ENCODE measurements at regions not wholly inside any gene's neighbourhood (a gene's known extent, or its start where the extent isn't known, plus 50 kb on each side); places are given as distances from the start of the nearest gene placed in this dataset.
"Not testable (repeated sequence)": the region's sequence is repeated elsewhere in the genome, so short reads cannot be mapped to it uniquely, and the experiment has no call there.

DNA sequence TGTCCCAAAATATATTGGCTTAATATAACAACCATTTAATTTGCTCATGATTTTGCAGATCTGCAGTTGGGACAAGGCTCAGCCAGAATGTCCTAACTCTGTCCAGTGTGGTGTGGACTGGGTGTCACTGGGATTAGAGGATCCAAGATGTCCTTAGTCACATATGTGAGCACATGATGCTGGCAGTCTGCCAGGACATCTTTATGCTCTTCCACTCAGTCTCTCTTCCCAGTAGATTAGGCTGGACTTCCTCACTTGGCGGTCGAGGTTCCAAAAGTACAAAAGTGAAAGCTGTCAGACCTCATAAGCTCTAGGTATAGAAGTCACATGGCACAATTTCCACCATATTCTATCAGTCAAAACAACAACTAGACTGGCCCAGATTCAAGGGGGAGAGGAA lies 167.9 kb upstream of the NTF3 start:
- no peak for DNase-seq (ENCODE audit: low spot score)

DNA sequence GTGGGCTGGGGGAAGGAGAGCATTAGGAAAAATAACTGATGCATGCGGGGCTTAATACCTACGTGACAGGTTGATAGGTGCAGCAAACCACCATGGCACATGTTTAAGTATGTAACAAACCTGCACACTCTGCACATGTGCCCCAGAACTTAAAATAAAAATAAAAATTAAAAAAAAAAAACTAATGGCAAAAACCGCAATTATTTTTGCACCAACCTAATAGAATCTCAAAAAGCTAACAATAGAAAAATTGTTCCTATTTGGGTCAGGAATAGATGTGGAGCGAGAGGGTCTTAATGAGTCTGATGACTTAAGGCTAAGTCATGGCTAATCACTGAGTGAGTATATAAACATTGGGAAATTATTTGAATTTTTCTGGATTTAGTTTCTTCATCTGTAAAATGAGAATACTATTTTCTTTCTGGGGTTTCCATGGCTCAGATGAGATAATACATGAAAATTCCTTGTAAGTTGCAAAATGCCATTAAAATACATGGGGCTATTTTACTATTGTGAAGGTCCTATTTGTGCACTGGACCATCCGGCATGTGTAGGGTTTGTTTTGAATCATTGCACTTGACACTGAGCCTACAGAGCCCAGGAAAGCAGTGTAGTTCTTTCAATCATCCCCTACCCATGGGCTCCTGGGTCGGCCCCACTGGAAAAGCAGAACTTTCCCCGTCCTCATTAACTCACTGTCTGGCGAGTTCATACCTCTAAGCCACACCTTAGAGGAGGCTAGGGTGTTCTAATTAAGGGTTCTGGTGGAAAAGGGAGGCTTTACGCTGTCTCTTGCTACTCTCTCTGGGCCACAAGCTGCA lies 164.1 kb upstream of the NTF3 start:
- DNase-seq (ENCODE audit: low spot score), result no peak

DNA sequence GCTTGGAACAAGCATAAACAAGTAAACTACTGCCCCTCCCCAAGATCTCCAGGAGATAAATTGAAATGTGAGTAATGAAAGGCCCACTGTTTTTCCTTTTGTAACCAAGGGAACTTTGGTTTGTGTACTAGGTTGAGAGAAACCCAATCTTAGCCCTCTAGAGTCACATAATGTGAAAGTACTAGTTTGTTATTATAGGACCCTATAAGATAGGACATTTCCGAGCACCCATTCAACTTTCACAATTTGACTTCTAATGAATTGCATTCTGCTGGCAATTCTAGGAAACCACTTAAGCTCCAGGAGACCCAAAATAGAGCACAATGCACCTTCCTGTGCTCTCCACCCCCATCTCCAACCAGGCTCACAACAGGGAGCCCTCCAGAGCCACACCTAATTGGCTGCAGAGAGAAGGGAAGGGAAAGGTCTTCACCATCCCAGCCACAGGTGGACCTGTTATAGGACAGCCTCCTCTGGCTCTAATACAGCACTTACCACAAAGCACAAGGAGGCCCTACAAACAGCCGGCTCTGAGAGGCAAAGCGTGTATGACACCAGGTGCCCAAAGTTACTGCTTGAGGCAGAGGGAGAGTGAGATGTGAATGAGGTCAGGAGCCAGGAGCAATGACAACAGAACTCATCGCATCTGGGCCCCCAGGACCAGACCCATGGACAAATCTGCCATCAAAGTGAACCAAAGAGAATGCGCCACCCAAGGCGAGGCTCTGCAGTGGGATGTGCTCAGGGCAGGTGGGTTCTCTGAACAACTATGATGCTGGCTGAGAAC lies 163.3 kb upstream of the NTF3 start:
- DNase-seq (ENCODE audit: low spot score), result no peak

DNA sequence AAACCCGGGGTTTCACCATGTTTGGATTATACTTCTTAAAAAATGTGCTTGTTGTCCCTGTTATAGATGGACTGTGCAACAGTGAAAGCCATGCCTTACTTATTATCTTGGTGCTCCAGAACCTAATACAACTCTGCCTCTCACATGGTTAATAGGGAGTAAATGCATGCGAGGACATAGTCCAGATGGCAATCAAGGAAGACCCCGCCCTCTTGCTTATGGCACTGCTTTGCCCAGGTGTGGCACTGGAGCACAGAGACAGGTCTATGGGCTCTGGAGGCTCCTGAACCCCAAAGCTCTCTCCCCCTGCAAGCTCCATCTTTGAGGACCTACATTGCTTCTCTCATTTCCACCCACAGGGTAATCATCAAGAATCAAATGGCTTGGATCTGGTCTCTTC lies 162.1 kb upstream of the NTF3 start:
- DNase-seq (ENCODE audit: low spot score), result no peak

DNA sequence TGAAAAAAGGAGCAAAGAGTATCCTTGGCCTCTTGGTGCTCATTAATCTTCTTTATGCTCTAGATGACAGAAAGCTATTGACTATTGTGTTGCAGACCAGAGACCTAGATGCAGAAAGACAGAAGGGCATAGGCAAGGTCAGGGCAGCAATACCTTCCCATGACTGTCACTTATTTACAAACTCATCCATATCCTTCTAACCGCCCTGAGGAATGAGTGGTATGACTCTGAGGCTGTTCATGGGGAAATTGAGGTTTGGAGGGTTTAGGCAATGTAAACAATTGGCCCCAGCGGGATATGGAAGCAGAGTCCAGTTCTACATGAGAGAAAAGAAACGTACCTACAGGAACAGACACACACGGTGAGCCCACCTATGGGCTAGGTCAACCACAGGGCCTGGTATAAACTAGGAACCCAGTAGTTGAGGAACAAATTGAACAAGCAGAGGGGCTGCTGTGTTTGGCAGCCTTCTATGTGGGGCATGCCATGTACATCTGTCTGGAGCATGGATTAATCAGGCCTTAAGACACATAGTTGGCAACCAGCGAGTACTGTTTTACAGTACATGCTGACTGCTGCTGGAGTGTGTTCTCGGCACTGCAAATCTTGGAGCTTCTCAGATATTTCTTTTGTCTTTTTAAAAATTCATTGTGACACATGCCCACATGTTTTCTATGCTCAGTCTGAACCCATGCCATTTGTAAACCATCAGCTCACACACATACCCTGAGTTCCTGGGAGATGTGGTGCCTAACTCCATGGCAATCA lies 159.7 kb upstream of the NTF3 start:
- DNase-seq (ENCODE audit: low spot score), result no peak

DNA sequence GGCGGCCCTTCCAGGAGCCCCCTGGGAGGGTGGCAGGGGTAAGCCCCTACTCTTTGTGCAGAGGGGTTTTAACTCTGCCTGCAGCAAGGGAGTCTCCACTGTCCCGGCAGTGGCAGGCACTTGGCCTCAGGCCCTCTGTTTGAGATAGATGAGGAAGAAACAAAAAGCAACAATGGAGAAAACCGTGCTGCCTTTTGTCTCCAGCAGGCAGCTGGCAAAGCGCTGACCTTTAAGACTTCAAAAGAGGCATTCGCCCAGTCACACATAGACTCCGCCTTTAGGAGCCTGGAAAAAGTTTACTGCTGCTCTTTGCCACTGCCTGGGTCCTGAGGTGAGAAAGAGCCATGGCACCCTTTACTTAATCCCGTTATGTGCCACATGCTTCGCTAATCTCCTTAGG lies 158.2 kb upstream of the NTF3 start:
- DNase-seq (ENCODE audit: low spot score), result no peak

DNA sequence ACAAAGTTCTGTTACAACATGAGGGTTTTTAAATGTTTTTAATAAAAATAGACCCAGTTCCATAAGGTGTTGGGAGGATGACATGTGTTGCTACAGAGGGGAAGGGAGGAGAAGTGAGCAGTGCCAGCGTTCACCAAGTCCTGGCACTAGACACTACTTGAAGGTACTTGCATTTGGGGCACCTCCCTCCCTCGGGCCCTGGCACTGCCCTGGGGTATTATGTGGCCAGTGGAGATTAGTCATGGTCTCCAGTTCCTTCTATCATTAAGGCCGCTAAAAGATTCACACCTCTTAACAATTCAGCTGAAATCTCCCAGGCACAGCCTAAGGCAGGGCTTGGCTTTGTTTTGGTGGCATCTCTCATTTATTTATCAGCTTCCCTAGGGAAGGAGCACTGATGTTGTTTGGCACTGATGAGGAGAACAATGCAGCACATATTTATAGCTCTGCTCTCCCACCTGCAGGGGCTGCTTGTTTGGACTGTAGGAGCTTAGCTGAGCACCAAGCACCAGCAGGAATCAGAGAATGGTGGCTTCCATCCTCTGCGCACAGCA lies 155.5 kb upstream of the NTF3 start:
- no peak for DNase-seq (ENCODE audit: low spot score)

DNA sequence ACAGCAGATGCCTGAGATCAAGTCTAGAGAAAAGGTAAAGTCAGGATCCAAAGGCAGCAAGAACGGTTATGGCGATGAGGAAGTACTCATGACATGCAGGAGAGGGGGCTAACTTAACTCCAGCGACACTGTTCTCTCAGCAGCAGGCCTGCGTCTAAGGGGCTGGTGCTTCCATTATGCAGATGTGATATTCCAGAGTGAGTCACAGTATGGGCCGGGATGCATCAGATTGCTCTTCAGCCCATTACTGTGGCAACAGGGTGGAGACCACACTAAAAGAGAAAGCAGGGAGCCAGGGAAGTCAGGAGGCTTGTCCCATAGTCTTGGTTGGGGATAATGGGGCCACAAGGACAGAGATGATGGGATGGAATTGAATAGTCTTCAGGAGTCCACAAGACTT lies 151.8 kb upstream of the NTF3 start:
- no peak for DNase-seq (ENCODE audit: low spot score)

DNA sequence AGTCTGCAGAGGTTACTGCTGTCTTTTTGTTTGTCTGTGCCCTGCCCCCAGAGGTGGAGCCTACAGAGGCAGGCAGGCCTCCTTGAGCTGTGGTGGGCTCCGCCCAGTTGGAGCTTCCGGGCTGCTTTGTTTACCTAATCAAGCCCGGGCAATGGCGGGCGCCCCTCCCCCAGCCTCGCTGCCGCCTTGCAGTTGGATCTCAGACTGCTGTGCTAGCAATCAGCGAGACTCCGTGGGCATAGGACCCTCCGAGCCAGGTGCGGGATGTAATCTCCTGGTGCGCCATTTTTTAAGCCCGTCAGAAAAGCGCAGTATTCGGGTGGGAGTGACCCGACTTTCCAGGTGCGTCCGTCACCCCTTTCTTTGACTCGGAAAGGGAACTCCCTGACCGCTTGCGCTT lies 141.5 kb upstream of the NTF3 start:
- not testable (repeated sequence) for DNase-seq (ENCODE audit: low spot score)

DNA sequence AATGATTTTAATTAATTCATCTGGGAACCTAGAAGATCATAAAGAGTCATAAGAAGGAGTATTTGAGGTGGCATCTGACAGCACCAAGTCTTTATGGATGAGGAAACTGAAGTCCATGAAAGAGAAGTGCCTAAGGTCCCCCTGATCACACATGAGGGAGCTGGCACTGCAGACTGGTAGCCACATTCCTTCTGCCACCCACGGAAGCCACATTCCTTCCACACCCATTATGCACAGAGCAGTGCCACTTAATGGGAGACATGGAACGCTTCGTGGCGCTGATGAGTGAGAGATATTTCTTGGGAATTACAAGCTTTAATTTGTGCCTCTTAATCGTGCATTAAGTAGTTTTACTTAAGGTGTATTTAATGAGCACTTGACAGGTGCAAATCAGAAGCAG lies 139.3 kb upstream of the NTF3 start:
- DNase-seq (ENCODE audit: low spot score), result no peak

DNA sequence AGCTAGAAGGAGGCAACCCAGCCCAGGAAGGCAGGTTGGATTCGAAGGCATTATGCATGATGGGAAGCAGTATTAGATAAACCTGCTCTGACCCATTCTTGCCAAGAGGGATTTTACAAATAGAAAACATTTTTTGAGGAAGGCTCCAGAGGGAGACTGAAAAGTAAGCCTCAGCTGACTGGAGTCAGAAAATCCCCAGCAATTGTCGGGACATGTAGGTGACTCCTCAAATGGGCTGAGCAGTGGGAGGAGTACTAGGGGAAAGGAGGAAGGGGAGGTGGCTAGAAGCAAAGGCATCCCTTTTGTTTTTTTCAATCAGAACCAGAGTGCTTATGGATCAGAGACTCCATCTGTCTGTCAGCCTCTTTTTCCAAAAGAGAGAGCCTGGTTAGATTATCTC lies 138.1 kb upstream of the NTF3 start:
- no peak for DNase-seq (ENCODE audit: low spot score)

DNA sequence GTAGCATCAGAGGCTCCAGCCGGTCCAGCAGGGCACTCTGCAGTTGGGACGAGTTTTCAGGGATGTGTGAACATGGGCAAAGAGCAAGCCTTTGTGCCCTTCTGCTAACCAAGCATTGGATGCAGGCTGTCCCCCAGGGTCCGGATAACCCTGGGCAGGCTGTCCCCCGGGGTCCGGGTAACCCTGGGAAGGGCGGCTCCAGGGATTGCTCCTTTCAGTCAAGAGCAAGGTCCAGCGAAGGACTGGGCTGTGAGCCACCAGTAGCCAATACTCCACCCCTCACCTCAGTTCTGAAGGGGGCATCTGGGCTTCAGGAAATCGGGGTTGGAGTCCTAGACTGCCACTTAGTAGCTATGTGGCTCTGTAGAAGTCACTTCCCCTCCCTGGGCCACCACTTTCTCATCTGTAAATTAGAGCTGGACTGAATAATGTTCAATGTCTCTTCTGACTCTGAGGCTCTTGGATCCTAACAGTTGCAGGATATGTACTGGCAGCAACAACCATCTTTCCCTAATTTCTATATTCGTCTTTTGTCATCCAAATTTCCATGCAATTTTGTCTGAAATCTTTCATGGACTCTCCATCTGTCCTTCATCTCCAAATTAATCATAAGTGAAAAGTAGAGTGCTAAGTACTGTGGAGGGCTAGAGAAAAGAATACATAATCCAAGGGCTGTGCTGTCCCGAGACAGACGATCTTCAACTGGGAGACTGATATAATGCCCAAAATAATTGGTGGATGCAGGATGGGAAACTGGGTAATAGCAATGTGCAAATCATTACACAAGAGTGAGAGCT lies 137.4 kb upstream of the NTF3 start:
- DNase-seq (ENCODE audit: low spot score), result no peak

DNA sequence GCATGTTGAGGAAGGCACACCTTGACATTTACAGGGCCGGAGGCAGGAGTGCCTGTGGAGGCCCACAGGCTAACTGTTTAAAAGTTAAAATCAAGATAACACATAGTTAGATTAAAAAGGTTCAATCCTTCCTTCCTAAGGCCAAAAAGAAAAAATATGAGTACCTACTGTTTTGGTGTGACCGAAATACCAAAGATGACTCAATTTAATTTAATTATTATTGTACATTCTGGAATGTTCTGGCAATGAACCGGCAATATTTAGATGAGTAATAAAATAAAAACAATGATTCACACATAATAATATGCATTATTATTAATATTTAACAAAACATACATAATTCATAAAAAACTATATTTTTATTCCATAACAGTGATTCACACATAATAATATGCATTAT lies 136.8 kb upstream of the NTF3 start:
- DNase-seq (ENCODE audit: low spot score), result no peak

DNA sequence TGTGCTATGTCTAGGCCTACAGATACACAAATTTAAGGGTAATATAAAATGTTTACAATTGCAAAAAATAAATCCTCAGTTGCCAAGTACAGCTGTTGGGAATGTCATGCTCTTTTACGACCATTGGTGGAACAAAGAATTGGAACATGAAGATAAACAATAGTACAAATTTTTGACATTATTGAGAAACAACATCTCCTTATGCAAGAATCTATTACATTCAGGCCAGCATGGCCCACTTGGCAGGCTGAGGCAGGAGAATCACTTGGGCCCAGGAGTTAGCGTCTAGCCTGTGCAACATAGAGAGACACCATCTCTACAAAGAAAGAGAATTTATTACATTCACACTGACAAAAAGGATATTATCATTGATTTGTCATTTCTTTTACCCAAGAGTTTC lies 135.9 kb upstream of the NTF3 start:
- no peak for DNase-seq (ENCODE audit: low spot score)

DNA sequence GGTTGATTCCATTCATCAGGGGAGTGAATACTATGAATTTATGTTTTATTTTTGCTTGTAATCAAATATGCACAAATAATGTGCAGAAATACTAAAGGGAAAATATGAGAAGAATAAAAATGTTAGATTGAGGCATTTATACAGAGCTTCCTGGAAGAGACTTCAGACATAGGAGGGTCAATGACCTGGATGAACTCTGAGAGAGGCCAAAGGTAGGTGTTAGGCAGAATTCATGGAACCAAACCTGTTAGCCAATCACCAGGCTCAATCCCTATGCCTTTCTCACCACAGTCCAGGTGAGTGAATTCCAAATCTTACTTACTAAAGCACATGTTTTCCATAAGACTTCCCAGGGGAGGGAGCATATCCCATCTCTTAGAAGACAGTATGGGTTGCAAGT lies 130.4 kb upstream of the NTF3 start:
- no peak for DNase-seq (ENCODE audit: low spot score)

DNA sequence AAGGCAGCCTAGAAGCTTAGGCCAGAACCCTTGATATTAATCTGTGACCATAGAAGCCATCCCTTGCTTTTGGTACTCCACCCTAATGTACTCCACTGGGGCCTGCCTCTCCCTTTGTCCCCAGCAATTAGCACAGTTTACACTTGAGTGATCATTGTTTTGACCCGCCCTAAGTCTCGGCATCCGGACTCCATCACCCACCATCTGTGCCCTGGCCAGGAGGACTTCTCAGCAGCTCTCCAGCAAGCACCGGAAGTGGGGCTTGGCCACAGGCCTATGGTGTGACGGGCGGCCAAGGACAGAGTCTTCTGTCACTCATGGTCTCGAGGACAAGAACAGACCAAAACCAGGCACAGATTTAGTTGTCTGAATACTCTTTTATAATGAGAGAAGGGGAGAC lies 126.5 kb upstream of the NTF3 start:
- no peak for DNase-seq (ENCODE audit: low spot score)

DNA sequence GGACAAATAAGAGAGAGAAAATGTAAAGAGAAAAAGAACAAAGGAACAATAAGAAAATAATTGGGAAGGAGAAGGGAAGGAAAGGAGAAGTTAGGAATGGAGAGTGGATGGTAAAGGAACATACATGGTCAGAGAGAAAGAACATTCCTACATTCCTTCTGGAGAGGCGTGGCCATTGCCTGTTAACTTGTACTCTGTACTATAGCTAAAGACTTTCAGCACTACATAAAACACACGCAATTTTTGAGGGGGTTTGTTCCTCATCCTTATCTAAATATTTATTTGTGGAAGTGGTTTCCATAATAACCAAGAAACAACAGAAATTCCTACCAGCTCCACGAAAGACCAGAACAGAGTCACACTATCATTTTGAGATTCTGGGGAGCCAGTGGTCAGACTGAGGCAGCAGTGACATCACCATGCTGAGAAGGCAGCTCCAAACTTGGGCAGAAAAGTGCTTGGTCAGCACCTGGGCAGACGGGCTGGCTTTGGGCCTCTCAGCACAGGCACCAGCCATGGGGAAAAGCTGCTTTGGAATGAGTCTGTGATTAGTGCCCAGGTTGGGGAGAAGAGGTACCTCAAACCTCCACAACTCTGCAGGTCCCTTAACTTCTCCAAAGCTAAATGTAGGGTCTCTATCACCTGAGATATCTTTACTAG lies 125.9 kb upstream of the NTF3 start:
- no peak for DNase-seq (ENCODE audit: low spot score)

DNA sequence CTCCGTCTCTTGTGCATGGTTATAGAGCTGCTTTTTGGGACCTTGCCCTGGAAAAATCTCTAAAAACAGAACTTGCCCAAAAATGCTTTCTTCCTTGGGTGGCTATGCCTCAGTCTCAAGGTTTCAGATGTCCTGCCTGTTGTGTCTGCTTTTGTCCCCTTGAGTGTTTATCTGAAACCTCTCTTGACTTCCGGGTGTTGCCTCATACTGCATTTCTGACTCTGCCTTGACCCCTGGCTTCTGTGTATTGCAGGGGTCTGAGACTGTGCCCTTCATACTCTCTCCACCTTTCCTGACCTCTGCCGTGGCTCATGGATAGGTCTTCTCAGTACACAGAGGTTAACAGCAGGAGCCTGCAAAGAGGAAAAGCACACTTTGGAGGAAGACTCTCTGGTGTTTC lies 124.8 kb upstream of the NTF3 start:
- DNase-seq (ENCODE audit: low spot score), result no peak

DNA sequence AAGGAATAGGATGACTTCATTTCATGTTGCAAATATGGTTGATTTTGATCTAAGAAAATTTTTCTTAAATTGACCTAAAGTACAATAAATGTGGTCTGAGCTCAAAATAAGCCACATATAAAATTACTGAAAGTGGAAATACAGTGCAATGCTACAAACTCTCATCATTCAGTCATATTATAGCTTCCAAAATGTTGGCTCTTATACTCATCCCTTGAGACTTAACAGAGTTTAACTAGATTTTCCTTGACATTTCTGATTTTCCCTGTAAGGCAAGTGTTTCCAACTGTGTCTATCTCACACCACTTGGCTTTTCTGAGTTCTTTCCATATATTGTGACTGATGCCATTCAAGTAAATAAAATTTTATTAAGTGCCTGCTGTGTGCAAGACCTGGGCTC lies 123.7 kb upstream of the NTF3 start:
- no peak for DNase-seq (ENCODE audit: low spot score)

DNA sequence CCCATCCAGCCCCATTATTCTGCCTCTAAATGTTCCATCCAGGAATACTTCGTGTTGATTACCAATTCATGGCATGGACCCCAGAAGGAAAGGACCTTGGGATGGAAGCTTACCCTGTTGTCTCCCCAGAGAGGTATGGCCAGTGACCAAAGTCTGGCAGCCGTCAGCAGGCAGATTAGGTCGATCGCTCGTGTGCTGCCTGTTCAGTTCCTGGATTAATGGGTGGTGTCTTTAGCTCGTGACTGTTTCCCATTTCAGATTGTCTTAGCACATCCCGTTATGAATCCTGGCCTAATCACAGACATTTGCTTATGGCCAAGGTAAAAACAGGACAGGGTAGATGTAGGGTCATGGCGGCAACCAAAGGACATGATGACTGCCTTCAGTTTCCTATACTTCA lies 122.9 kb upstream of the NTF3 start:
- no peak for DNase-seq (ENCODE audit: low spot score)

DNA sequence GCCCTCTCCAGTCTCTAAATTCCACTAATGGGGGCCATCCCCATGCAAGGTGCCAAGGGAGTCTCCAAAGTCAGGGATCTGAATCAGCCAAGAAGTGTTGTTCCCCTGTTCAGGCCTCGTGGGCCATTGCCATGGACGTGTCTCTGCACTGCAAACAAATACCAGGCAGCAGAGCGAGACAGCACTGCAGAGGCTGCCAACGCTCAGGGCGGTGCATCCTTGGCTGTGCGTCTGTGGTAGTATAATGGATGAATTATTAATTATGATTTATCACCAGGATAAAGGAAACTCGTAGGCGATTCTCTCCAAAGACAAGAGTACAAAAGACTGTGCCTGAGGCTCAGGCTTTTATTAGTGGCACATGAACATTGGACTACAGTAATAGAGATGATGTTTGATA lies 122.3 kb upstream of the NTF3 start:
- no peak for DNase-seq (ENCODE audit: low spot score)
